ENCODE measurements at regions not wholly inside any gene's neighbourhood (a gene's known extent, or its start where the extent isn't known, plus 50 kb on each side); places are given as distances from the start of the nearest gene placed in this dataset.

GRCh38 chr15:93887151-93887550 lies 344.2 kb upstream of the MCTP2 start:
- ATAC-seq, result no peak

GRCh38 chr15:93882779-93883178 lies 348.6 kb upstream of the MCTP2 start:
- no peak for TF ChIP-seq POU6F1 (CRISPR knock-in tag; IDR thresholded peaks at IDR 0.05; ENCODE audit: borderline replicate concordance, low read depth)
- no peak for TF ChIP-seq BACH2 (CRISPR knock-in tag; IDR thresholded peaks at IDR 0.05; ENCODE audit: borderline replicate concordance)
- no peak for TF ChIP-seq TCF4 (CRISPR knock-in tag; IDR thresholded peaks at IDR 0.05; ENCODE audit: borderline replicate concordance)
- no peak for TF ChIP-seq RARB (CRISPR knock-in tag; IDR thresholded peaks at IDR 0.05)
- TF ChIP-seq GLIS3 (CRISPR knock-in tag; IDR thresholded peaks at IDR 0.05), result no peak
- no peak for ATAC-seq

More at GRCh38 chr15:93887151-93887550, 344.2 kb upstream of the MCTP2 start:
- TF ChIP-seq ZFP3 (CRISPR knock-in tag; IDR thresholded peaks at IDR 0.05), result no peak
- no peak for TF ChIP-seq RARB (CRISPR knock-in tag; IDR thresholded peaks at IDR 0.05)
- TF ChIP-seq PPARA (CRISPR knock-in tag; IDR thresholded peaks at IDR 0.05; ENCODE audit: borderline replicate concordance), result no peak
- TF ChIP-seq CSDC2 (CRISPR knock-in tag; IDR thresholded peaks at IDR 0.05), result no peak
- TF ChIP-seq ZC3H10 (CRISPR knock-in tag; IDR thresholded peaks at IDR 0.05), result no peak
- no peak for TF ChIP-seq ZNF70 (CRISPR knock-in tag; IDR thresholded peaks at IDR 0.05)
- TF ChIP-seq OSR1 (CRISPR knock-in tag; IDR thresholded peaks at IDR 0.05), result no peak
- TF ChIP-seq SNAI2 (CRISPR knock-in tag; IDR thresholded peaks at IDR 0.05), result no peak
- TF ChIP-seq CREB5 (CRISPR knock-in tag; IDR thresholded peaks at IDR 0.05; ENCODE audit: low read depth), result no peak
- TF ChIP-seq TSHZ2 (CRISPR knock-in tag; IDR thresholded peaks at IDR 0.05), result no peak
- no peak for TF ChIP-seq PATZ1 (CRISPR knock-in tag; IDR thresholded peaks at IDR 0.05; ENCODE audit: borderline replicate concordance)
- TF ChIP-seq ZFP30 (CRISPR knock-in tag; IDR thresholded peaks at IDR 0.05), result no peak
- no peak for TF ChIP-seq ESRRG (CRISPR knock-in tag; IDR thresholded peaks at IDR 0.05)
- no peak for TF ChIP-seq TCF4 (CRISPR knock-in tag; IDR thresholded peaks at IDR 0.05; ENCODE audit: borderline replicate concordance)
- no peak for TF ChIP-seq ISL1 (CRISPR knock-in tag; IDR thresholded peaks at IDR 0.05)

GRCh38 chr15:93882141-93882540 lies 349.2 kb upstream of the MCTP2 start:
- TF ChIP-seq PATZ1 (CRISPR knock-in tag; IDR thresholded peaks at IDR 0.05; ENCODE audit: borderline replicate concordance) (no peak), ZFP3 (CRISPR knock-in tag; IDR thresholded peaks at IDR 0.05) (no peak), RARB (CRISPR knock-in tag; IDR thresholded peaks at IDR 0.05) (no peak), ZFP30 (CRISPR knock-in tag; IDR thresholded peaks at IDR 0.05) (no peak), ZNF8 (CRISPR knock-in tag; IDR thresholded peaks at IDR 0.05) (no peak), ARNTL (CRISPR knock-in tag; IDR thresholded peaks at IDR 0.05; ENCODE audit: borderline replicate concordance, low read depth) (no peak), POU6F1 (CRISPR knock-in tag; IDR thresholded peaks at IDR 0.05; ENCODE audit: borderline replicate concordance, low read depth) (no peak), TCF4 (CRISPR knock-in tag; IDR thresholded peaks at IDR 0.05; ENCODE audit: borderline replicate concordance) (no peak)

More at GRCh38 chr15:93882141-93882540, 349.2 kb upstream of the MCTP2 start:
- ATAC-seq, result no peak
